ENCODE measurements at regions not wholly inside any gene's neighbourhood (a gene's known extent, or its start where the extent isn't known, plus 50 kb on each side); places are given as distances from the start of the nearest gene placed in this dataset. TPM values are rescaled to one million over a fixed set of nuclear protein-coding genes. Genes with fewer than 3 reads are reported as not detected.

GRCh38 chr7:88357781-88358525 is 51.3 kb upstream of the STEAP4 start:
- Mint-ChIP-seq H3K27ac (no peak overlapping the region), H3K4me1 (peaks cover 6% of the 10 kb centered on the region; the same call in 2 of the 3 replicates), H3K4me3 (no peak overlapping the region), H3K9me3 (no peaks in the 10 kb centered on the region), H3K36me3 (ENCODE audit: low read depth) (no peaks in the 10 kb centered on the region), H3K27me3 (ENCODE audit: insufficient read depth, low read depth, poor library complexity) (no peaks in the 10 kb centered on the region)
- no peak overlapping the region for H3K27ac ChIP-seq (ENCODE audit: low read depth)
- no peaks in the 10 kb centered on the region for H3K9me2 ChIP-seq (ENCODE audit: insufficient read depth)
- DNase-seq (ENCODE audit: low spot score): no peak
- H4K20me1 ChIP-seq (replicated peaks; ENCODE audit: insufficient read depth): no peaks in the 10 kb centered on the region
- no peak overlapping the region for H3K4me2 ChIP-seq
- no peak for TF ChIP-seq ETS1 (IDR thresholded peaks at IDR 0.05)
- peak; percentile 29 to 50 for TF ChIP-seq CTCF (conservative IDR thresholded peaks at IDR 0.05; ENCODE audit: low read depth in 2 of 2)
- 0 out of 2 replicates have a peak, but pooled peaks cover 1% of the 10 kb centered on the region for H3K4me1 ChIP-seq (ENCODE audit: insufficient read depth)
- ATAC-seq: no peak
- no peak overlapping the region for H3K4me3 ChIP-seq
- no peaks in the 10 kb centered on the region for H3K36me3 ChIP-seq (ENCODE audit: insufficient read depth)
- H2AFZ ChIP-seq: no peak overlapping the region
- no peaks in the 10 kb centered on the region for H3K27me3 ChIP-seq (ENCODE audit: insufficient read depth)
- no peaks in the 10 kb centered on the region for H3F3A ChIP-seq (replicated peaks; ENCODE audit: low read depth)
- no peaks in the 10 kb centered on the region for H3K79me2 ChIP-seq (replicated peaks; ENCODE audit: insufficient read depth)

GRCh38 chr7:88357294-88357693 is 50.6 kb upstream of the STEAP4 start:
- H3K36me3 Mint-ChIP-seq (ENCODE audit: low read depth): no peaks in the 10 kb centered on the region
- Histone ChIP-seq H3F3A (replicated peaks; ENCODE audit: low read depth) (no peaks in the 10 kb centered on the region), H2AFZ (no peak overlapping the region), H3K27ac (ENCODE audit: low read depth) (no peak overlapping the region), H4K20me1 (replicated peaks; ENCODE audit: insufficient read depth) (no peaks in the 10 kb centered on the region), H3K4me1 (ENCODE audit: insufficient read depth) (no peaks in the 10 kb centered on the region), H3K36me3 (ENCODE audit: insufficient read depth) (no peaks in the 10 kb centered on the region), H3K9me2 (ENCODE audit: insufficient read depth) (no peaks in the 10 kb centered on the region), H3K4me2 (no peak overlapping the region), H3K79me2 (replicated peaks; ENCODE audit: insufficient read depth) (no peaks in the 10 kb centered on the region), H3K4me3 (no peak overlapping the region), H3K27me3 (ENCODE audit: insufficient read depth) (no peaks in the 10 kb centered on the region)
- no peaks in the 10 kb centered on the region for H3K27me3 Mint-ChIP-seq (ENCODE audit: insufficient read depth, low read depth, poor library complexity)
- TF ChIP-seq ZNF114 (CRISPR knock-in tag; IDR thresholded peaks at IDR 0.05): no peak
- TF ChIP-seq CREB1 (CRISPR knock-in tag; IDR thresholded peaks at IDR 0.05; ENCODE audit: low read depth): no peak
- TF ChIP-seq JUNB (IDR thresholded peaks at IDR 0.05; ENCODE audit: unreplicated experiment): no peak
- TF ChIP-seq CTCF (conservative IDR thresholded peaks at IDR 0.05; ENCODE audit: low read depth in 2 of 2): peak; percentile 22 to 77
- peaks cover 3% of the 10 kb centered on the region; the same call in 2 of the 3 replicates for H3K4me1 Mint-ChIP-seq
- ATAC-seq (peak; percentile 53), DNase-seq (ENCODE audit: low spot score) (peak; percentile 27)
- H3K27ac Mint-ChIP-seq: no peak overlapping the region
- H3K4me3 Mint-ChIP-seq: no peak overlapping the region
- H3K9me3 Mint-ChIP-seq: no peaks in the 10 kb centered on the region

Small RNAs in the stretch of these regions (small RNA-seq; reads per million reads assigned to genes)
- gene EIF4A1P13 (ENCODE audit: low replicate concordance) (not detected), gene RF00272 (ENCODE audit: low replicate concordance) (not detected)
